ENCODE measurements at regions not wholly inside any gene's neighbourhood (a gene's known extent, or its start where the extent isn't known, plus 50 kb on each side); places are given as distances from the start of the nearest gene placed in this dataset.

DNA sequence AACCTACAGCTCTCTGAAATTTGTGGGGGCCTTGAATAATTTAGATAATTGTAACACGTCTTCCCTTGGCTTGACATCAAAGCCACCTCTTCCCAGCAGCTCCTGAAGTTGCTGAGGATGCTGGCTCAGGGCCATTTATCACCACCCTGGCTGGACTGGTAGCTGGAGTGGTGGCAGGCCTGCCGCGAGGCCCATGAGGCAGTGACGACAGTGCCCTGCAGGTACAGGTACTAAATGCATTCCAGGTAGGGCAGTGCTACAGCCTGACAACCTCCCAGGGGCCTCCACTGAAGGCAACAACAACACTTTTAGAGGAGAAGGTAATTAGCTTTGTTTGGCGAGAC, 270.2 kb upstream of the KLF4 start:
- TF ChIP-seq, protein P1, sequence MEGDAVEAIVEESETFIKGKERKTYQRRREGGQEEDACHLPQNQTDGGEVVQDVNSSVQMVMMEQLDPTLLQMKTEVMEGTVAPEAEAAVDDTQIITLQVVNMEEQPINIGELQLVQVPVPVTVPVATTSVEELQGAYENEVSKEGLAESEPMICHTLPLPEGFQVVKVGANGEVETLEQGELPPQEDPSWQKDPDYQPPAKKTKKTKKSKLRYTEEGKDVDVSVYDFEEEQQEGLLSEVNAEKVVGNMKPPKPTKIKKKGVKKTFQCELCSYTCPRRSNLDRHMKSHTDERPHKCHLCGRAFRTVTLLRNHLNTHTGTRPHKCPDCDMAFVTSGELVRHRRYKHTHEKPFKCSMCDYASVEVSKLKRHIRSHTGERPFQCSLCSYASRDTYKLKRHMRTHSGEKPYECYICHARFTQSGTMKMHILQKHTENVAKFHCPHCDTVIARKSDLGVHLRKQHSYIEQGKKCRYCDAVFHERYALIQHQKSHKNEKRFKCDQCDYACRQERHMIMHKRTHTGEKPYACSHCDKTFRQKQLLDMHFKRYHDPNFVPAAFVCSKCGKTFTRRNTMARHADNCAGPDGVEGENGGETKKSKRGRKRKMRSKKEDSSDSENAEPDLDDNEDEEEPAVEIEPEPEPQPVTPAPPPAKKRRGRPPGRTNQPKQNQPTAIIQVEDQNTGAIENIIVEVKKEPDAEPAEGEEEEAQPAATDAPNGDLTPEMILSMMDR (IDR thresholded peaks at IDR 0.05; ENCODE audit: low read depth, low read length), result no peak
- TF ChIP-seq EZH2phosphoT487 (IDR thresholded peaks at IDR 0.05; ENCODE audit: low read depth), result no peak
